Upper lobe of left lung (tissue), 6 donors: ENCODE measurements at regions not wholly inside any gene's neighbourhood (a gene's known extent, or its start where the extent isn't known, plus 50 kb on each side); places are given as distances from the start of the nearest gene placed in this dataset.

Experiments used
- ATAC-seq, 2 donors: fragments of 200-7000 bp; cut with Tn5 transposase; one replicate each; pipeline ENCODE4 v1.9.1; 2022; ENCODE audit warnings: mild to moderate bottlenecking in 2 of 2, moderate library complexity in 2 of 2; ENCODE audit not compliant: low FRiP score in 2 of 2
- DNase-seq, 2 donors: peaks; one replicate each; pipeline ENCODE4 v3.0.0-alpha.2; 2019 to 2020
- H3K27ac ChIP-seq, 4 donors: fragments of 200-600 bp; sonication (generic); one replicate each; pipeline ENCODE4 v1.5.1; 2016 to 2019
- H3K27me3 ChIP-seq, 4 donors: fragments of 200-600 bp; sonication (generic); one replicate each; pipeline ENCODE4 v1.5.1; 2017 to 2019
- H3K36me3 ChIP-seq, 4 donors: fragments of 200-600 bp; sonication (generic); one replicate each; pipeline ENCODE4 v1.5.1; 2016 to 2019
- H3K4me1 ChIP-seq, 4 donors: fragments of 200-600 bp; sonication (generic); one replicate each; pipeline ENCODE4 v1.5.1; 2018 to 2019
- H3K4me3 ChIP-seq, 4 donors: fragments of 200-600 bp; sonication (generic); one replicate each; pipeline ENCODE4 v1.5.1; 2017 to 2019; ENCODE audit warnings: mild to moderate bottlenecking in 2 of 4, moderate library complexity in 1 of 4
- H3K9me3 ChIP-seq, 4 donors: fragments of 200-600 bp; sonication (generic); one replicate each; pipeline ENCODE4 v1.5.1; 2018 to 2019
- EP300 ChIP-seq, 4 donors: sonication (generic); formaldehyde crosslinking; IDR thresholded peaks; one replicate each; pipeline ENCODE4 v1.5.1; 2017; ENCODE audit warnings: antibody characterized with exemption in 4 of 4, control low read depth in 2 of 4
- POLR2A ChIP-seq, 4 donors: fragments of 450-650 bp; IDR thresholded peaks; one replicate each; pipeline ENCODE4 v1.5.1; 2016 to 2017; ENCODE audit warnings: antibody characterized with exemption in 4 of 4, mild to moderate bottlenecking in 2 of 4
- POLR2AphosphoS5 ChIP-seq, 2 donors: sonication (generic); formaldehyde crosslinking; IDR thresholded peaks; one replicate each; pipeline ENCODE4 v1.5.1; 2017; ENCODE audit warnings: antibody characterized with exemption in 2 of 2
- WGBS, 2 donors: methylation state at CpG; one replicate each; pipeline ENCODE4 v1.1.5; 2017 to 2018; 5-methylcytosine and 5-hydroxymethylcytosine counted together
- small RNA-seq, 4 donors: library from RNA; depleted of rRNA; stranded (forward); fragments of <200 nt; gene quantifications; one replicate each; pipeline ENCODE3, GENCODE V24; 2016
- TF ChIP-seq, protein P1 (sequence below), 6 experiments: fragments of 450-650 bp in 4 of 6; fragments of 200-600 bp in 2 of 6; sonication (generic) in 2 of 6; IDR thresholded peaks; one replicate each; pipeline ENCODE4 v1.5.1; 2016 to 2019; ENCODE audit warnings: antibody characterized with exemption in 6 of 6
- donor health status: DM: no; HTN: no; CAD: no; lungs with moderate emphysema.
- donor health status: DM: no; HTN: yes; CAD: no; lungs with severe emphysema.

DNA sequence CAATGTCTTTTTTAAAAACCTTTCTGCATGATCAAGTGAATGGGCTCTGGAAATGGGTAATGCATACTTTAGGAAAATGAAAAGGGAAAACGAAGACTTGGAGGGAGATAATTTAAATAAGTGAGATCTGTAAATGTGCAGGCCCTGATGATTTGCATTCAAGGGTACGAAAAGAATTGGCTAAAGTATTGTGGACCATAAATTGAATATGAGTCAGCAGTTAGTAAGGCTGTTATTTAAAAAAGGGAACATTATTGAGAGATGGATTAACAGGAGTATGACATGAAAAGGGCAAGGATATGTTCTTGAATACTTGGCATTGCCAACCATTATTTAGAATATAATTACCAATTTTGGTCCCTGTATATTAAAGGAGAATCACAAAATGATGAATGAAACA, 125.5 kb downstream of the GPAT3 start:
- no peaks in the 10 kb centered on the region for H3K36me3 ChIP-seq
- no peak overlapping the region for H3K4me3 ChIP-seq
- H3K27ac ChIP-seq = no peak overlapping the region
- no peak for DNase-seq
- no peaks in the 10 kb centered on the region for H3K9me3 ChIP-seq
- no peaks in the 10 kb centered on the region for H3K27me3 ChIP-seq
- WGBS, 2 donors = 80 to 94% methylated on average over 2 of the region's 2 CpGs
- TF ChIP-seq EP300 (IDR thresholded peaks at IDR 0.05) (no peak), POLR2A (IDR thresholded peaks at IDR 0.05) (no peak), POLR2AphosphoS5 (IDR thresholded peaks at IDR 0.05) (no peak)
- TF ChIP-seq, protein P1, sequence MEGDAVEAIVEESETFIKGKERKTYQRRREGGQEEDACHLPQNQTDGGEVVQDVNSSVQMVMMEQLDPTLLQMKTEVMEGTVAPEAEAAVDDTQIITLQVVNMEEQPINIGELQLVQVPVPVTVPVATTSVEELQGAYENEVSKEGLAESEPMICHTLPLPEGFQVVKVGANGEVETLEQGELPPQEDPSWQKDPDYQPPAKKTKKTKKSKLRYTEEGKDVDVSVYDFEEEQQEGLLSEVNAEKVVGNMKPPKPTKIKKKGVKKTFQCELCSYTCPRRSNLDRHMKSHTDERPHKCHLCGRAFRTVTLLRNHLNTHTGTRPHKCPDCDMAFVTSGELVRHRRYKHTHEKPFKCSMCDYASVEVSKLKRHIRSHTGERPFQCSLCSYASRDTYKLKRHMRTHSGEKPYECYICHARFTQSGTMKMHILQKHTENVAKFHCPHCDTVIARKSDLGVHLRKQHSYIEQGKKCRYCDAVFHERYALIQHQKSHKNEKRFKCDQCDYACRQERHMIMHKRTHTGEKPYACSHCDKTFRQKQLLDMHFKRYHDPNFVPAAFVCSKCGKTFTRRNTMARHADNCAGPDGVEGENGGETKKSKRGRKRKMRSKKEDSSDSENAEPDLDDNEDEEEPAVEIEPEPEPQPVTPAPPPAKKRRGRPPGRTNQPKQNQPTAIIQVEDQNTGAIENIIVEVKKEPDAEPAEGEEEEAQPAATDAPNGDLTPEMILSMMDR (IDR thresholded peaks at IDR 0.05) = no peak
- no peaks in the 10 kb centered on the region for H3K4me1 ChIP-seq
- no peak for ATAC-seq

DNA sequence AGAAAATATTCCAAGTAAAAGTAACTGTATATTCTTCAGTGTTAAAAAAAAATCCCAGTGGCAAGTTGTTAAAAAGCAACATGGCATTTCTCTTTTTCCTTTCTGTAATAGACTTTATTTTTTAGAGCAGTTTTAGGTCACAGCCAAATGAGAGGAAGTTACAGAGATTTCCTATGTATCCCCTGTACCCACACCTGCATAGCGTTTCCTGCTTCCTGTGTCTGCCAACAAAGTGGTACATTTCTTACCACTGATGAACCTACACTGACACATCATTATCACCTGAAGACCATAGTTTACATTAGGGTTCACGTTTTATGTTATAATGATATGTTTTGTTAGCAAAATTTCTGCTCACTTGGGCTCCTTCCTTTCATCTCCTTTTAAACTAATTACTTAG, 124.7 kb downstream of the GPAT3 start:
- no peaks in the 10 kb centered on the region for H3K4me1 ChIP-seq
- H3K27me3 ChIP-seq = no peaks in the 10 kb centered on the region
- 38 to 45% methylated on average over 2 of the region's 2 CpGs for WGBS, 2 donors
- no peak overlapping the region for H3K4me3 ChIP-seq
- H3K36me3 ChIP-seq = no peaks in the 10 kb centered on the region
- no peaks in the 10 kb centered on the region for H3K9me3 ChIP-seq
- TF ChIP-seq POLR2A (IDR thresholded peaks at IDR 0.05) = no peak
- TF ChIP-seq, protein P1 (IDR thresholded peaks at IDR 0.05) = no peak
- TF ChIP-seq EP300 (IDR thresholded peaks at IDR 0.05) = no peak
- no peak for TF ChIP-seq POLR2AphosphoS5 (IDR thresholded peaks at IDR 0.05)
- ATAC-seq = no peak
- DNase-seq = no peak
- no peak overlapping the region for H3K27ac ChIP-seq

DNA sequence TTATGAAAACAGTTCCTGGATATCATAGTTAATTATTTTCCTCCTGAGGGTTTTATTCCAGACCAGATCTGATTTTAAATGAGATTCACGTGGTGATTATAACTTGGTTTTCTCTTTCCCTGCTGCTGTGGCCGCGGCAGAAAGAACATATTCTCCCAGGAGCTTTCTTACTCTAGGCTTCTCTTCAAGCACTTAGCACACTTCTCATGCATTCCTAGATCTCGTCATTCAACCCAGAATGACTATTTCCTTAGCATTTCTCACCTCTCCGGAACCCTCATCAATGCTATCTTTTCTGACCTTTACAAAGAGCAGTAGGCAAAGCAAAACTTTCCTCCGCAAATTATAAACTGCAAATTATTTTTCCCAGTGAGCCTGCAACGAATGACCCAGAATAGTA, 122.9 kb downstream of the GPAT3 start:
- no peaks in the 10 kb centered on the region for H3K36me3 ChIP-seq
- no peak for TF ChIP-seq EP300 (IDR thresholded peaks at IDR 0.05)
- no peak for TF ChIP-seq POLR2AphosphoS5 (IDR thresholded peaks at IDR 0.05)
- no peak for TF ChIP-seq POLR2A (IDR thresholded peaks at IDR 0.05)
- TF ChIP-seq, protein P1 (IDR thresholded peaks at IDR 0.05) = no peak

DNA sequence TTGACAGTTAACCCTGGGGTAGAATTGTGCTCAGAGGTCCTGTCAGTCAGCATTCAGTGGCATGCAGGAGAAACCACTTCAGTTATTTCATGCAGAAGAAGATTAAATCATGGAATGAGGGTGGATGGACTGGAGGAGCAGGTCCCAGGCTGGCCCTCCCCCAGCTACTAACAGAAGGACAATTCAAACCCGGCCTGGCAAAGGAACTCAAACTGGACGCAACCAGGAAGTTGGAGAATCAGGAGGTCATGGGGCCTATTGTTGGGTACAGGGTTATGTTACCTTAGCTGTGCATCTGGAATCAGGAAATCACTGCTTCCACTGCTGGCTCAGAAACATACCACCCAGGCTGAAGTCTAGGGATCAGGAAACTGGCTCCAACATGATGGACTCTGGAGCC, 121.4 kb downstream of the GPAT3 start:
- TF ChIP-seq, protein P1 (IDR thresholded peaks at IDR 0.05) = no peak
- TF ChIP-seq POLR2AphosphoS5 (IDR thresholded peaks at IDR 0.05) (no peak), EP300 (IDR thresholded peaks at IDR 0.05) (no peak), POLR2A (IDR thresholded peaks at IDR 0.05) (no peak)
- H3K27ac ChIP-seq = no peak overlapping the region
- 23 to 51% methylated on average over 2 of the region's 2 CpGs for WGBS, 2 donors

More for the DNA sequence above, 122.9 kb downstream of the GPAT3 start:
- H3K4me1 ChIP-seq = no peaks in the 10 kb centered on the region
- no peak overlapping the region for H3K27ac ChIP-seq
- no peaks in the 10 kb centered on the region for H3K9me3 ChIP-seq
- H3K4me3 ChIP-seq = no peak overlapping the region
- peak in 1 of 2 donors; percentile 58 for ATAC-seq
- no peaks in the 10 kb centered on the region for H3K27me3 ChIP-seq
- no peak for DNase-seq
- 33 to 62% methylated on average over 7 of the region's 7 CpGs for WGBS, 2 donors

More for the DNA sequence above, 121.4 kb downstream of the GPAT3 start:
- no peak overlapping the region for H3K4me3 ChIP-seq
- ATAC-seq = no peak
- no peaks in the 10 kb centered on the region for H3K9me3 ChIP-seq
- no peaks in the 10 kb centered on the region for H3K27me3 ChIP-seq
- no peaks in the 10 kb centered on the region for H3K4me1 ChIP-seq
- no peaks in the 10 kb centered on the region for H3K36me3 ChIP-seq
- no peak for DNase-seq

Small RNA genes in the stretch of these regions (small RNA-seq; reads per million reads assigned to genes)
- 0 to 0.07 (median 0) reads per million in 4 donors for gene RNU6-774P
